GM12864 (cell line): ENCODE measurements at regions not wholly inside any gene's neighbourhood (a gene's known extent, or its start where the extent isn't known, plus 50 kb on each side); places are given as distances from the start of the nearest gene placed in this dataset.

Source experiments
- DNase-seq: peaks from one replicate; pipeline ENCODE4 v3.0.0-alpha.2; 2011; ENCODE audit warnings: low read depth
- H3K4me3 ChIP-seq: 2 replicates; pipeline ENCODE4 v1.5.1; 2011; ENCODE audit warnings: mild to moderate bottlenecking, low read depth, low read length, control low read depth
- TF ChIP-seq, protein P1 (sequence below): IDR thresholded peaks from 2 replicates; pipeline ENCODE4 v1.5.1; 2011; ENCODE audit warnings: low read depth, mild to moderate bottlenecking, moderate library complexity, low read length, control low read depth, inconsistent platforms; ENCODE audit errors: missing control alignments

DNA sequence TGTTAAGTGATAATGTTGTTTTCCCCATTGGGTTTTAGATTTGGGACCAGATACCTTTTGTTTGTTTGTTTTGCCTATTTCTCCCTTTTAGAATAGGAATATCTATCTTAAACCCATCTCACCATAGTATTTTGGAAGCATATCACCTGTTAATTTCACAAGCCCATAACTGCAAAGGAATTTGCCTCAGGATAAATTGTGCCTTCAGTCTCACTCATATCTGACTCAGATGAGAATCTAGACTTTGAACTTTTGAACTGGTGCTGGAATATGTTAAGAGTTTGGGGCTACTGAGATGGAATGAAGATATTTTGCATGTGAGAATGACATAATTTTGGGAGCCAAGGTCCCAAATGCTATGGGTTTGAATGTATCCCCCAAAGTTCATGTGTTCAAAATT lies 607.4 kb downstream of the HACE1 start:
- H3K4me3 ChIP-seq = no peak overlapping the region
- no peak for DNase-seq
- TF ChIP-seq, protein P1, sequence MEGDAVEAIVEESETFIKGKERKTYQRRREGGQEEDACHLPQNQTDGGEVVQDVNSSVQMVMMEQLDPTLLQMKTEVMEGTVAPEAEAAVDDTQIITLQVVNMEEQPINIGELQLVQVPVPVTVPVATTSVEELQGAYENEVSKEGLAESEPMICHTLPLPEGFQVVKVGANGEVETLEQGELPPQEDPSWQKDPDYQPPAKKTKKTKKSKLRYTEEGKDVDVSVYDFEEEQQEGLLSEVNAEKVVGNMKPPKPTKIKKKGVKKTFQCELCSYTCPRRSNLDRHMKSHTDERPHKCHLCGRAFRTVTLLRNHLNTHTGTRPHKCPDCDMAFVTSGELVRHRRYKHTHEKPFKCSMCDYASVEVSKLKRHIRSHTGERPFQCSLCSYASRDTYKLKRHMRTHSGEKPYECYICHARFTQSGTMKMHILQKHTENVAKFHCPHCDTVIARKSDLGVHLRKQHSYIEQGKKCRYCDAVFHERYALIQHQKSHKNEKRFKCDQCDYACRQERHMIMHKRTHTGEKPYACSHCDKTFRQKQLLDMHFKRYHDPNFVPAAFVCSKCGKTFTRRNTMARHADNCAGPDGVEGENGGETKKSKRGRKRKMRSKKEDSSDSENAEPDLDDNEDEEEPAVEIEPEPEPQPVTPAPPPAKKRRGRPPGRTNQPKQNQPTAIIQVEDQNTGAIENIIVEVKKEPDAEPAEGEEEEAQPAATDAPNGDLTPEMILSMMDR = no peak

DNA sequence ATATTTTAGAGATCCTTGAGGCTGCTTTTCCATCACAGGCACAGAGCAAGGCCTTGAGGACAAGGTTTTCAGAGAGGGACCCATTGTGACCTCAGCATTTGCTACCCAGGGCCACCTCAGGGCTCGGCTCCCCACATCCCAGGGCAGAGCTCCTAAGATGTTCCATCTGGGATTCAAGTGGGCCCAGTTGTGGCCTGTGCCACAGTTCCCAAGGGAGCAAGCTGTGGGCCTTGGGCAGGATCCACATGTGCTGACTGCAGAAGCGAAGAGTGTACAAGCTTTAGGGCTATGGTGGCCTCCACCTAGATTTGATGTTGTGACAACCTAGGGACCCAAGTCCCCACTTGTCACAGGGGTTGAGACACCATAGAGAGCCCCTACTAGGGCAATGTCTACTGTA lies 608.1 kb downstream of the HACE1 start:
- no peak for DNase-seq
- TF ChIP-seq, protein P1 = no peak
- no peak overlapping the region for H3K4me3 ChIP-seq

DNA sequence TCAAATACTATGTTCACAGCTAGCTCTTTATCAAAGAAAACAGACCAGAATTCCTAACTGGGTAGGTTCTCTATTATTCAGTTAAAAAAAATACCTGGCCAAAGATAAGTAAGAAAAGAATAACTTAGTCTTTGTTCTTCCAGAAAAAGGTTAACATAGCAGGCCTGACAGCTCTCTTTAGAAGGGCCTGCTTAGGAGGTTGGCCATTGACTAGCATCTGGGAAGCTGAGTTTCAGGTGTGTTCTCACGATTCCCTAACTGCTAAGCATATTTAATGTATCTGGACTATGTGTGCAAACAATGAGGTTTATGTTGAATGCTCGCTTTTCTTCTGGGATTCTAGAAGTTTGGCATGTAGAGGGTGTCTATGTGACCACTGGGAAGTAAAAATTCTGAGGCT lies 618.9 kb downstream of the HACE1 start:
- TF ChIP-seq, protein P1 = no peak
- DNase-seq = no peak
- no peak overlapping the region for H3K4me3 ChIP-seq

DNA sequence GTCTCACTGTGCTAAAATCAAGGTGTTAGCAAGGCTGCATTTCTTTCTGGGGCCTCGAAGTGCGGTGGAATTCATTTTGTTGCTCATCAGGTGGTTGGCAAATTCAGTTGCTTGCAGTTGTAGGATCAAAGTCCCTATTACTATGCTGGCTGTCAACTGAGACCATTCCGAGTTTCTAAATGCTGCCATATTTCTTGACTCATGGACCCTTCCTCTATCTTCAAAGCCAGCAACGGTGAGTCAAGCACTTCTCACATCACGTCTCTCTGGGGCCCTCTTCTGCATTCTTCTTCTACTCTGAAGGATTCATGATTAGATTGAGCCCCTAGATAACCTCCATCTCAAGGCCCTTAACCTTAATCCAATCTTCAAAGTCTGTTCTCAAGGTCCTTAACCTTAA lies 619.7 kb downstream of the HACE1 start:
- DNase-seq = no peak
- TF ChIP-seq, protein P1 = no peak
- H3K4me3 ChIP-seq = no peak overlapping the region

DNA sequence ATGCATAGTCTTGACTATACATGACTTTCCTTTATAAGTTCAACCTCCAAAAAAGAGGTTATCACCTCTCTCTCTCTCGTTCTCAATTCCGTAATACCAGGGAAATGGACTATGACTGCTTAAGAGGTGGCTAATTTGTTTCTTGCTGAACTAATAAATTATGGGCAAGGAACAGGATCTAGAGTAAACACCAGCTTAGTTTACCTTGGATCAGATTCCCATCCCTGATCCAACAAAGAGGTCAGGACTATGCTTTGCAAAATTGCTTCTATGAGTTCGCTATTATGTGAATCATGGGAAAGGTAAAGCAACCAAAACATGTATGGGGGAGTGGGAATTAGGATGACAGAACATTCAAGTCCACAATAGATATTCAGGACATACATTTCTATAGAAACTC lies 630.7 kb downstream of the HACE1 start:
- no peak overlapping the region for H3K4me3 ChIP-seq
- no peak for DNase-seq
- TF ChIP-seq, protein P1 = no peak

DNA sequence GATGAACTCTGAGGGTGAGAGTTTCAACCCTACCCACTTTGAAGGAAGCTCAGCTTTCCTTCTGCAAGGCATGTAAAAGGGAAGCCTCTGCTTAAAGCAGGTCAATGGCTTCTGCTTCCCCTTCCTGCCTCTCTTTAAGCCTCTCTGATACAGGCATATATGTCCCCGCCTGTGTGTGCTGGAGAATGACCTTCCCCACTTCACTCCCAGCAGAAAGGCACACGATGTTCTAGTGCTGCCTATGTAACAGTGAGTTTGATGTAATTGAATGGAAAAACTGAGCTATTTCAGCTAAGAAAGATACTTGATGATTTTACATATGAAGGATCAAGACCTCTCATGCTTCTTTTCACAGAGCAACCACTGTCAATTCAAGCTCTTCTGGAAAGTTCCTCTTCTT lies 632.2 kb downstream of the HACE1 start:
- H3K4me3 ChIP-seq = no peak overlapping the region
- DNase-seq = no peak
- TF ChIP-seq, protein P1 = no peak

DNA sequence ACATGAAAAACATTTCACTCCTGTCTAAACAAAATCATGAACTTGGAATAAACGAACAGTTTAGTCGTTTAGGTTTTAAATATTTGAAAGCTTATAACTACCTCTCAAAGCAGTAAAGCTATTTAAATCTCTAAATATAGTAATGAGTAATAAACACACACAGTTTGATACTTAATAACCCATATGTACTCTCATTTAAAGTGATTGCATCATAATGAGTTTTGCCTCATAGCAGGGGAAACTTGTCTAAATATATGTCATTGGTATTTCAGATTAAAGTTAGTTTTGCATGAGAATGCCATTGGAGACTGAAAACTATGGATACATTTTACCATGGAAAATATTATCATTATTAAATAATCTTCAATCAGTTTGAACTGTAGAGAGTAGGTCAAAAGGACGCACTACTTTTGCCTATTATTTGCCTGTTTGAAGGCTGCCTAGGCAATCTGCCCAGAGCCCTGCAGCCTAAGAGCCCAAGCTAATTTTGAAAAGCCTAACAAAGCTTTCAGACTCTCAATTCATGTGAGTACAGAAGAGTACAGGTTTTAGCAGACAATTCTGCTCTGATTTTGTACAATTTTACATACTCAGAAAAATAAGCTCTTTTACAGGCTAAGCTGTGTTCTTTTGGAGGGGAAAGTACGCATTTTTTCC lies 632.8 kb downstream of the HACE1 start:
- no peak overlapping the region for H3K4me3 ChIP-seq
- no peak for DNase-seq
- TF ChIP-seq, protein P1 = no peak
